ENCODE measurements at regions not wholly inside any gene's neighbourhood (a gene's known extent, or its start where the extent isn't known, plus 50 kb on each side); places are given as distances from the start of the nearest gene placed in this dataset.

DNA sequence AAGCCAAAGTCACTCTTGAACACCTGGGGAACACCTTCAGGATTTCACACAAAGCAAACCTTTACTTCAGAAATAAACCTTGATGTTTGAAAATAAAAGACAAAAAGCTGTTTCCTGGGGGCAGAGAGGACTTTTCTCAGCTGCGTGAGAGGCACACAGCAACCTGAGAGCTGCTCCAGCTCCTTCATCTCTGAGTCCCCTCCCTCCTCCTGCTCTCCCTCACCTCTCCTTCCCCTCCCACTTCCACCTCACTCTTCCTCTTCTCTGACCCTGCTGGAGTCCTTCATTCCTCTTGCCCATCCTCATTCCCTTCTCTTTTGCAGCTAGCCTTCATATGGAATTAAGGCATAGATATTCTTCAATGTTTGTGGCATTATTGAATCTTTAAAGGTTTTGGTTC lies 208.4 kb downstream of the OMA1 start:
- TF ChIP-seq EZH2phosphoT487 (IDR thresholded peaks at IDR 0.05; ENCODE audit: borderline replicate concordance) = no peak
- TF ChIP-seq, protein P1, sequence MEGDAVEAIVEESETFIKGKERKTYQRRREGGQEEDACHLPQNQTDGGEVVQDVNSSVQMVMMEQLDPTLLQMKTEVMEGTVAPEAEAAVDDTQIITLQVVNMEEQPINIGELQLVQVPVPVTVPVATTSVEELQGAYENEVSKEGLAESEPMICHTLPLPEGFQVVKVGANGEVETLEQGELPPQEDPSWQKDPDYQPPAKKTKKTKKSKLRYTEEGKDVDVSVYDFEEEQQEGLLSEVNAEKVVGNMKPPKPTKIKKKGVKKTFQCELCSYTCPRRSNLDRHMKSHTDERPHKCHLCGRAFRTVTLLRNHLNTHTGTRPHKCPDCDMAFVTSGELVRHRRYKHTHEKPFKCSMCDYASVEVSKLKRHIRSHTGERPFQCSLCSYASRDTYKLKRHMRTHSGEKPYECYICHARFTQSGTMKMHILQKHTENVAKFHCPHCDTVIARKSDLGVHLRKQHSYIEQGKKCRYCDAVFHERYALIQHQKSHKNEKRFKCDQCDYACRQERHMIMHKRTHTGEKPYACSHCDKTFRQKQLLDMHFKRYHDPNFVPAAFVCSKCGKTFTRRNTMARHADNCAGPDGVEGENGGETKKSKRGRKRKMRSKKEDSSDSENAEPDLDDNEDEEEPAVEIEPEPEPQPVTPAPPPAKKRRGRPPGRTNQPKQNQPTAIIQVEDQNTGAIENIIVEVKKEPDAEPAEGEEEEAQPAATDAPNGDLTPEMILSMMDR (IDR thresholded peaks at IDR 0.05 in 2 of 3, conservative IDR thresholded peaks at IDR 0.05 in 1 of 3; ENCODE audit: borderline replicate concordance in 1 of 3, insufficient read depth in 1 of 3, low read depth in 2 of 3, low read length in 2 of 3) = no peak
- TF ChIP-seq SP1 (IDR thresholded peaks at IDR 0.05; ENCODE audit: low read depth) = no peak
- TF ChIP-seq, protein P2, sequence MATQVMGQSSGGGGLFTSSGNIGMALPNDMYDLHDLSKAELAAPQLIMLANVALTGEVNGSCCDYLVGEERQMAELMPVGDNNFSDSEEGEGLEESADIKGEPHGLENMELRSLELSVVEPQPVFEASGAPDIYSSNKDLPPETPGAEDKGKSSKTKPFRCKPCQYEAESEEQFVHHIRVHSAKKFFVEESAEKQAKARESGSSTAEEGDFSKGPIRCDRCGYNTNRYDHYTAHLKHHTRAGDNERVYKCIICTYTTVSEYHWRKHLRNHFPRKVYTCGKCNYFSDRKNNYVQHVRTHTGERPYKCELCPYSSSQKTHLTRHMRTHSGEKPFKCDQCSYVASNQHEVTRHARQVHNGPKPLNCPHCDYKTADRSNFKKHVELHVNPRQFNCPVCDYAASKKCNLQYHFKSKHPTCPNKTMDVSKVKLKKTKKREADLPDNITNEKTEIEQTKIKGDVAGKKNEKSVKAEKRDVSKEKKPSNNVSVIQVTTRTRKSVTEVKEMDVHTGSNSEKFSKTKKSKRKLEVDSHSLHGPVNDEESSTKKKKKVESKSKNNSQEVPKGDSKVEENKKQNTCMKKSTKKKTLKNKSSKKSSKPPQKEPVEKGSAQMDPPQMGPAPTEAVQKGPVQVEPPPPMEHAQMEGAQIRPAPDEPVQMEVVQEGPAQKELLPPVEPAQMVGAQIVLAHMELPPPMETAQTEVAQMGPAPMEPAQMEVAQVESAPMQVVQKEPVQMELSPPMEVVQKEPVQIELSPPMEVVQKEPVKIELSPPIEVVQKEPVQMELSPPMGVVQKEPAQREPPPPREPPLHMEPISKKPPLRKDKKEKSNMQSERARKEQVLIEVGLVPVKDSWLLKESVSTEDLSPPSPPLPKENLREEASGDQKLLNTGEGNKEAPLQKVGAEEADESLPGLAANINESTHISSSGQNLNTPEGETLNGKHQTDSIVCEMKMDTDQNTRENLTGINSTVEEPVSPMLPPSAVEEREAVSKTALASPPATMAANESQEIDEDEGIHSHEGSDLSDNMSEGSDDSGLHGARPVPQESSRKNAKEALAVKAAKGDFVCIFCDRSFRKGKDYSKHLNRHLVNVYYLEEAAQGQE (IDR thresholded peaks at IDR 0.05; ENCODE audit: low read depth) = no peak
- TF ChIP-seq, protein P3, sequence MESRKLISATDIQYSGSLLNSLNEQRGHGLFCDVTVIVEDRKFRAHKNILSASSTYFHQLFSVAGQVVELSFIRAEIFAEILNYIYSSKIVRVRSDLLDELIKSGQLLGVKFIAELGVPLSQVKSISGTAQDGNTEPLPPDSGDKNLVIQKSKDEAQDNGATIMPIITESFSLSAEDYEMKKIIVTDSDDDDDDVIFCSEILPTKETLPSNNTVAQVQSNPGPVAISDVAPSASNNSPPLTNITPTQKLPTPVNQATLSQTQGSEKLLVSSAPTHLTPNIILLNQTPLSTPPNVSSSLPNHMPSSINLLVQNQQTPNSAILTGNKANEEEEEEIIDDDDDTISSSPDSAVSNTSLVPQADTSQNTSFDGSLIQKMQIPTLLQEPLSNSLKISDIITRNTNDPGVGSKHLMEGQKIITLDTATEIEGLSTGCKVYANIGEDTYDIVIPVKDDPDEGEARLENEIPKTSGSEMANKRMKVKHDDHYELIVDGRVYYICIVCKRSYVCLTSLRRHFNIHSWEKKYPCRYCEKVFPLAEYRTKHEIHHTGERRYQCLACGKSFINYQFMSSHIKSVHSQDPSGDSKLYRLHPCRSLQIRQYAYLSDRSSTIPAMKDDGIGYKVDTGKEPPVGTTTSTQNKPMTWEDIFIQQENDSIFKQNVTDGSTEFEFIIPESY (IDR thresholded peaks at IDR 0.05; ENCODE audit: extremely low read depth, insufficient replicate concordance, low read length) = no peak
- TF ChIP-seq, protein P4, sequence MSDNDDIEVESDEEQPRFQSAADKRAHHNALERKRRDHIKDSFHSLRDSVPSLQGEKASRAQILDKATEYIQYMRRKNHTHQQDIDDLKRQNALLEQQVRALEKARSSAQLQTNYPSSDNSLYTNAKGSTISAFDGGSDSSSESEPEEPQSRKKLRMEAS (IDR thresholded peaks at IDR 0.05) = no peak
- no peak for TF ChIP-seq POLR2A (IDR thresholded peaks at IDR 0.05; ENCODE audit: borderline replicate concordance, extremely low read depth, insufficient read depth, insufficient read length)
- TF ChIP-seq RAD21 (IDR thresholded peaks at IDR 0.05; ENCODE audit: low read depth) = no peak
- TF ChIP-seq EZH2 (IDR thresholded peaks at IDR 0.05) = no peak
- TF ChIP-seq FOSL1 (IDR thresholded peaks at IDR 0.05; ENCODE audit: low read depth) = no peak
- no peak for TF ChIP-seq POLR2AphosphoS5 (IDR thresholded peaks at IDR 0.05; ENCODE audit: low read depth, low read length)
